ENCODE measurements at regions not wholly inside any gene's neighbourhood (a gene's known extent, or its start where the extent isn't known, plus 50 kb on each side); places are given as distances from the start of the nearest gene placed in this dataset.
"Not testable (repeated sequence)": the region's sequence is repeated elsewhere in the genome, so short reads cannot be mapped to it uniquely, and the experiment has no call there.

DNA sequence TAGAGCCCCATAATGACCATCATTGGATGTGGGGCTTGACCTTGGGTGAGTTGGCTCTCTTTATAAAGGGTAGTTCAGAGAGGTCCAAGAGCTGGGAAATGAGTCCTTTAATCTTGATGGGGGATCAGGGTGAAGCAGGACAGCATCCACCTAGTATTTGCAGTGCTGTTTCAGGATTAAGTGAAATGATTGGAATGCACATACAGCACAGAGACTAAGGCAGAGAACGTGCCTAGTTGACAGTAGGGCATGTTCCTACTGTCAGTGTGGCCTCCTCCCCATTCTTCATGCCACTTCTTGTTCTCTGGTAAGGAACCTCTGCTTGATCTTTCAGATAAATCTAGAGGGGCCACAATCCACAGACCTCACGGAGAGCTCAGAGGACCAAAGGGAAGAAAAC lies 78.9 kb downstream of the TRIM43 start:
- Histone ChIP-seq H3K18ac (ENCODE audit: insufficient read length, low read depth, low read length) (no peak overlapping the region), H3K27ac (ENCODE audit: insufficient read length, low read depth, low read length) (no peak overlapping the region), H2BK12ac (ENCODE audit: insufficient read length, low read depth, low read length) (no peak overlapping the region), H3K9ac (ENCODE audit: extremely low read depth, insufficient read length, low read length) (no peak overlapping the region), H2AFZ (ENCODE audit: low read length) (no peak overlapping the region), H3K4me1 (ENCODE audit: insufficient read depth, low read length) (no peaks in the 10 kb centered on the region), H3K23me2 (ENCODE audit: insufficient read length, low read depth, low read length, poor library complexity, severe bottlenecking) (no peaks in the 10 kb centered on the region), H2BK5ac (ENCODE audit: insufficient read length, low read length) (no peak overlapping the region), H3K4ac (ENCODE audit: low read depth, low read length) (no peak overlapping the region), H4K91ac (ENCODE audit: insufficient read length, low read depth, low read length) (no peak overlapping the region), H3T11ph (ENCODE audit: low read length) (no peak overlapping the region), H3K14ac (ENCODE audit: insufficient read depth, low read length) (no peak overlapping the region), H3K27me3 (ENCODE audit: insufficient read depth, low read length) (no peaks in the 10 kb centered on the region), H2AK5ac (ENCODE audit: insufficient read length, low read length) (no peak overlapping the region), H3K56ac (ENCODE audit: insufficient read length, low read depth, low read length) (no peak overlapping the region), H3K9me3 (ENCODE audit: control insufficient read depth, low read depth, low read length) (no peaks in the 10 kb centered on the region), H2BK120ac (ENCODE audit: low read depth, low read length, poor library complexity, severe bottlenecking) (no peak overlapping the region), H2BK15ac (ENCODE audit: low read depth, low read length) (no peak overlapping the region), H3K79me2 (ENCODE audit: insufficient read depth, low read length) (no peaks in the 10 kb centered on the region), H4K20me1 (ENCODE audit: control insufficient read depth, insufficient read depth, insufficient read length) (no peaks in the 10 kb centered on the region), H4K5ac (ENCODE audit: insufficient read length, low read depth, low read length) (no peak overlapping the region), H3K23ac (ENCODE audit: insufficient read length, low read depth, low read length) (no peak overlapping the region), H2BK20ac (ENCODE audit: low read depth, low read length, poor library complexity, severe bottlenecking) (no peak overlapping the region), H3K4me2 (ENCODE audit: insufficient read depth, insufficient read length, low read length) (no peak overlapping the region), H4K8ac (replicated peaks; ENCODE audit: insufficient read length, low read depth, low read length) (no peak overlapping the region), H3K79me1 (ENCODE audit: insufficient read depth, low read depth, low read length, poor library complexity, severe bottlenecking) (no peaks in the 10 kb centered on the region)
- DNase-seq = no peak
- Mint-ChIP-seq H3K4me3 (no peak overlapping the region), H3K36me3 (ENCODE audit: insufficient read depth in 1 of 3, low read depth in 3 of 3) (no peaks in the 10 kb centered on the region), H3K27ac (no peak overlapping the region), H3K4me1 (peaks cover 0 to 3% of the 10 kb centered on the region in 2 experiments; a peak in 1 of 4 replicates), H3K9me3 (peaks cover 0 to 47% of the 10 kb centered on the region in 2 experiments; a peak in 2 of 5 replicates), H3K27me3 (ENCODE audit: low read depth) (peaks cover 49% of the 10 kb centered on the region)
- no CpG with 5 or more reads among the region's 2 CpGs for WGBS (ENCODE audit: extremely low coverage, insufficient read length, low lambda C conversion rate)
- TF ChIP-seq, protein P1, sequence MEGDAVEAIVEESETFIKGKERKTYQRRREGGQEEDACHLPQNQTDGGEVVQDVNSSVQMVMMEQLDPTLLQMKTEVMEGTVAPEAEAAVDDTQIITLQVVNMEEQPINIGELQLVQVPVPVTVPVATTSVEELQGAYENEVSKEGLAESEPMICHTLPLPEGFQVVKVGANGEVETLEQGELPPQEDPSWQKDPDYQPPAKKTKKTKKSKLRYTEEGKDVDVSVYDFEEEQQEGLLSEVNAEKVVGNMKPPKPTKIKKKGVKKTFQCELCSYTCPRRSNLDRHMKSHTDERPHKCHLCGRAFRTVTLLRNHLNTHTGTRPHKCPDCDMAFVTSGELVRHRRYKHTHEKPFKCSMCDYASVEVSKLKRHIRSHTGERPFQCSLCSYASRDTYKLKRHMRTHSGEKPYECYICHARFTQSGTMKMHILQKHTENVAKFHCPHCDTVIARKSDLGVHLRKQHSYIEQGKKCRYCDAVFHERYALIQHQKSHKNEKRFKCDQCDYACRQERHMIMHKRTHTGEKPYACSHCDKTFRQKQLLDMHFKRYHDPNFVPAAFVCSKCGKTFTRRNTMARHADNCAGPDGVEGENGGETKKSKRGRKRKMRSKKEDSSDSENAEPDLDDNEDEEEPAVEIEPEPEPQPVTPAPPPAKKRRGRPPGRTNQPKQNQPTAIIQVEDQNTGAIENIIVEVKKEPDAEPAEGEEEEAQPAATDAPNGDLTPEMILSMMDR (conservative IDR thresholded peaks at IDR 0.05) = no peak

- DNase-seq; H3K9me3 ChIP-seq (ENCODE audit: control insufficient read depth, low read depth, low read length): not testable (repeated sequence)
These were observed 79.4 kb downstream of the TRIM43 start for GRCh38 chr2:95671171-95671570.

More at GRCh38 chr2:95671171-95671570, 79.4 kb downstream of the TRIM43 start:
- H3K4me1 Mint-ChIP-seq; H3K14ac ChIP-seq (ENCODE audit: insufficient read depth, low read length); H4K8ac ChIP-seq (replicated peaks; ENCODE audit: insufficient read length, low read depth, low read length); H3K27ac ChIP-seq (ENCODE audit: insufficient read length, low read depth, low read length); H2BK120ac ChIP-seq (ENCODE audit: low read depth, low read length, poor library complexity, severe bottlenecking); H3K56ac ChIP-seq (ENCODE audit: insufficient read length, low read depth, low read length); H3K9ac ChIP-seq (ENCODE audit: extremely low read depth, insufficient read length, low read length); H3K27me3 ChIP-seq (ENCODE audit: insufficient read depth, low read length); H3K4me3 Mint-ChIP-seq; H3K23me2 ChIP-seq (ENCODE audit: insufficient read length, low read depth, low read length, poor library complexity, severe bottlenecking); H4K91ac ChIP-seq (ENCODE audit: insufficient read length, low read depth, low read length); H3K4me2 ChIP-seq (ENCODE audit: insufficient read depth, insufficient read length, low read length); H2AK5ac ChIP-seq (ENCODE audit: insufficient read length, low read length); H4K5ac ChIP-seq (ENCODE audit: insufficient read length, low read depth, low read length); H3T11ph ChIP-seq (ENCODE audit: low read length); H3K79me1 ChIP-seq (ENCODE audit: insufficient read depth, low read depth, low read length, poor library complexity, severe bottlenecking); H3K23ac ChIP-seq (ENCODE audit: insufficient read length, low read depth, low read length); H3K18ac ChIP-seq (ENCODE audit: insufficient read length, low read depth, low read length); H4K20me1 ChIP-seq (ENCODE audit: control insufficient read depth, insufficient read depth, insufficient read length); H2BK15ac ChIP-seq (ENCODE audit: low read depth, low read length); H3K4ac ChIP-seq (ENCODE audit: low read depth, low read length); H3K27ac Mint-ChIP-seq; H2AFZ ChIP-seq (ENCODE audit: low read length); H3K79me2 ChIP-seq (ENCODE audit: insufficient read depth, low read length); H2BK20ac ChIP-seq (ENCODE audit: low read depth, low read length, poor library complexity, severe bottlenecking); H2BK5ac ChIP-seq (ENCODE audit: insufficient read length, low read length); H3K4me1 ChIP-seq (ENCODE audit: insufficient read depth, low read length); H2BK12ac ChIP-seq (ENCODE audit: insufficient read length, low read depth, low read length); H3K36me3 Mint-ChIP-seq (ENCODE audit: insufficient read depth in 1 of 3, low read depth in 3 of 3): not testable (repeated sequence)
- Mint-ChIP-seq H3K9me3 (peaks cover 0 to 44% of the 10 kb centered on the region in 2 experiments; a peak in 2 of 5 replicates), H3K27me3 (ENCODE audit: low read depth) (peaks cover 51% of the 10 kb centered on the region)
- no CpG with 5 or more reads among the region's 4 CpGs for WGBS (ENCODE audit: extremely low coverage, insufficient read length, low lambda C conversion rate)
